T-cell (primary cell): ENCODE measurements at regions not wholly inside any gene's neighbourhood (a gene's known extent, or its start where the extent isn't known, plus 50 kb on each side); places are given as distances from the start of the nearest gene placed in this dataset.
"Not testable (repeated sequence)": the region's sequence is repeated elsewhere in the genome, so short reads cannot be mapped to it uniquely, and the experiment has no call there.

Experiments used
- ATAC-seq, 4 experiments: fragments of 200-7000 bp in 3 of 4; fragments of 150-1000 bp in 1 of 4; cut with Tn5 transposase; replicated peaks in 1 of 4; 1 replicate in 3 of 4; 2 replicates in 1 of 4; pipeline ENCODE4 v1.10.0; 2021; ENCODE audit warnings: moderate library complexity in 3 of 4, mild to moderate bottlenecking in 2 of 4, moderate number of reproducible peaks in 1 of 4
- CTCF ChIA-PET, 2 donors: fragments of 300-600 bp; sonication (Branson Sonifier 250); formaldehyde crosslinking; loops; one replicate each; lab custom pipeline; 2022; ENCODE audit warnings: antibody characterized with exemption in 2 of 2; lab: Charles Lee
- POLR2A ChIA-PET, 2 donors: fragments of 300-600 bp; sonication (Branson Sonifier 250); formaldehyde crosslinking; loops; one replicate each; lab custom pipeline; 2022; ENCODE audit warnings: antibody characterized with exemption in 2 of 2; lab: Charles Lee
- DNase-seq, 35 experiments: peaks; one replicate each; pipeline versions ENCODE4 v3.0.0 to v3.0.0-alpha.2; 2013 to 2023
- H3K27ac ChIP-seq: one replicate; pipeline ENCODE4 v1.5.1; 2013; ENCODE audit warnings: low read length
- H3K27me3 ChIP-seq, 2 experiments: replicated peaks in 1 of 2; 1 replicate in 1 of 2; 2 replicates in 1 of 2; pipeline versions ENCODE4 v1.6.1 to v1.7.0; 2013; ENCODE audit warnings: low read length in 1 of 2, mixed read lengths in 1 of 2; ENCODE audit not compliant: control insufficient read depth in 2 of 2, insufficient read depth in 2 of 2; ENCODE audit errors: extremely low read depth in 1 of 2
- H3K36me3 ChIP-seq, 2 donors: 1 replicate in 1 of 2; 2 replicates in 1 of 2; pipeline versions ENCODE4 v1.6.1 to v1.7.0; 2013; ENCODE audit warnings: low read length in 1 of 2; ENCODE audit not compliant: control insufficient read depth in 2 of 2, insufficient read depth in 1 of 2; ENCODE audit errors: extremely low read depth in 1 of 2
- H3K4me1 ChIP-seq, 2 experiments: 1 replicate in 1 of 2; 2 replicates in 1 of 2; pipeline versions ENCODE4 v1.6.1 to v1.7.0; 2013; ENCODE audit warnings: low read length in 2 of 2, mixed read lengths in 1 of 2; ENCODE audit not compliant: insufficient read depth in 2 of 2, control insufficient read depth in 1 of 2; ENCODE audit errors: extremely low read depth in 1 of 2
- H3K4me3 ChIP-seq, 2 donors: 1 replicate in 1 of 2; 2 replicates in 1 of 2; pipeline versions ENCODE4 v1.5.1 to v1.7.0; 2013; ENCODE audit warnings: mild to moderate bottlenecking in 2 of 2, low read length in 1 of 2, moderate library complexity in 1 of 2; ENCODE audit not compliant: control insufficient read depth in 1 of 2; ENCODE audit errors: extremely low read depth in 1 of 2
- H3K9me3 ChIP-seq: 2 replicates; pipeline ENCODE4 v1.7.0; 2013
- H3K27ac Mint-ChIP-seq, 2 donors: one replicate each; pipeline ENCODE4 v1.8.0; 2020 to 2021; ENCODE audit warnings: mild to moderate bottlenecking in 2 of 2, mixed read lengths in 2 of 2
- H3K27me3 Mint-ChIP-seq, 2 donors: one replicate each; pipeline ENCODE4 v1.8.0; 2021 to 2022; ENCODE audit warnings: mixed read lengths in 2 of 2
- H3K36me3 Mint-ChIP-seq: one replicate; pipeline ENCODE4 v1.8.0; 2021; ENCODE audit warnings: mixed read lengths
- H3K4me1 Mint-ChIP-seq, 3 donors: one replicate each; pipeline ENCODE4 v1.8.0; 2020 to 2022; ENCODE audit warnings: mixed read lengths in 3 of 3, mild to moderate bottlenecking in 1 of 3
- H3K4me3 Mint-ChIP-seq, 3 donors: one replicate each; pipeline ENCODE4 v1.8.0; 2020 to 2022; ENCODE audit warnings: mild to moderate bottlenecking in 3 of 3, mixed read lengths in 3 of 3, moderate library complexity in 3 of 3
- H3K9me3 Mint-ChIP-seq, 3 donors: one replicate each; pipeline ENCODE4 v1.8.0; 2020 to 2022; ENCODE audit warnings: mixed read lengths in 3 of 3
- WGBS: methylation state at CpG from one replicate; pipeline ENCODE4 v1.1.5; 2013; ENCODE audit warnings: missing lambda C conversion rate; ENCODE audit not compliant: insufficient coverage; 5-methylcytosine and 5-hydroxymethylcytosine counted together

DNA sequence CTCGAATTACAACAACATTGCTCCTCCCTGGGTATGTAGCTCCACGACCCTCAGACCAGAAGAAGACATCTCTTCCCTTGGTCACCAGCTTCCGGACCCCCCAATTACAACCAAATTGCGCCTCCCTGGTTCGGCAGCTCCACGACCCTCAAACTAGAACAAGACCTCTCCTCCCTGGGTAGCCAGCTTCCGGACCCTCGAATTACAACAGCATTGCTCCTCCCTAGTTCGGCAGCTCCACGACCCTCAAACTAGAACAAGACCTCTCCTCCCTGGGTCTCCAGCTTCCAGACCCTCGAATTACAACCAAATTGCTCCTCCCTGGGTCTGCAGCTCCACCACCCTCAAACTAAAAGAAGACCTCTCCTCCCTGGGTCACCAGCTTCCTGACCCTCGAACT is 322.7 kb downstream of the PREX1 start:
- CTCF ChIA-PET, H3K4me1 Mint-ChIP-seq, H3K9me3 ChIP-seq, DNase-seq, H3K27ac ChIP-seq, H3K9me3 Mint-ChIP-seq, H3K4me3 Mint-ChIP-seq, H3K4me1 ChIP-seq, H3K4me3 ChIP-seq, H3K36me3 Mint-ChIP-seq, POLR2A ChIA-PET, H3K27me3 ChIP-seq, ATAC-seq, H3K27ac Mint-ChIP-seq, H3K36me3 ChIP-seq: not testable (repeated sequence)
- WGBS, result 60% methylated on average over 1 of the region's 12 CpGs
- peaks cover 7 to 11% of the 10 kb centered on the region in 2 donors for H3K27me3 Mint-ChIP-seq

DNA sequence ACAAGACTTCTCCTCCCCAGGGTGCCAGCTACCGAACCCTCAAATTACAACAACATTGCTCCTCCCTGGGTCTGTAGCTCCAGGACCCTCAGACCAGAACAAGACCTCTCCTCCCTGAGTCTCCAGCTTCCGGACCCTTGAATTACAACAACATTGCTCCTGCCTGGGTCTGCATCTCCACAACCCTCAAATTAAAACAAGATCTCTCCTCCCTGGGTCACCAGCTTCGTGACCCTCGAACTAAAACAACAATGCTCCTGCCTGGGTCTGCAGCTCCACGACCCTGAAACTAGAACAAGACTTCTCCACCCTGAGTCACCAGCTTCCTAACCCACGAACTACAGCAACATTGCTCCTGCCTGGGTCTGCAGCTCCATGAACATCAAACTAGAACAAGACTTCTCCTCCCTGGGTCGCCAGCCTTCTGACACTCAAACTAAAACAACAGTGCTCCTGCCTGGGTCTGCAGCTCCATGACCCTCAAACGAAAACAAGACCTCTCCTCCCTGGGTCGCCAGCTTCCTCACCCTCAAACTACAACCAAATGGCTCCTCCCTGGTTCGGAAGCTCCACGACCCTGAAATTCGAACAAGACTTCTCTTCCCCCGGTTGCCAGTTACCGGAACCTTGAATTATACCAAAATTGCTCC is 324.5 kb downstream of the PREX1 start:
- Mint-ChIP-seq H3K27me3 (peaks cover 8 to 11% of the 10 kb centered on the region in 2 donors), H3K36me3 (no peaks in the 10 kb centered on the region), H3K4me3 (no peak overlapping the region), H3K4me1 (no peaks in the 10 kb centered on the region), H3K27ac (no peak overlapping the region), H3K9me3 (no peaks in the 10 kb centered on the region)
- ATAC-seq, result no peak
- no peak for DNase-seq
- WGBS, result 54% methylated on average over 14 of the region's 14 CpGs
- Histone ChIP-seq H3K27ac (no peak overlapping the region), H3K4me1 (no peaks in the 10 kb centered on the region), H3K9me3 (no peaks in the 10 kb centered on the region), H3K36me3 (no peaks in the 10 kb centered on the region), H3K27me3 (peaks cover 0 to 2% of the 10 kb centered on the region in 2 experiments), H3K4me3 (no peak overlapping the region)
- ChIA-PET CTCF (no interaction called here), POLR2A (no interaction called here)

DNA sequence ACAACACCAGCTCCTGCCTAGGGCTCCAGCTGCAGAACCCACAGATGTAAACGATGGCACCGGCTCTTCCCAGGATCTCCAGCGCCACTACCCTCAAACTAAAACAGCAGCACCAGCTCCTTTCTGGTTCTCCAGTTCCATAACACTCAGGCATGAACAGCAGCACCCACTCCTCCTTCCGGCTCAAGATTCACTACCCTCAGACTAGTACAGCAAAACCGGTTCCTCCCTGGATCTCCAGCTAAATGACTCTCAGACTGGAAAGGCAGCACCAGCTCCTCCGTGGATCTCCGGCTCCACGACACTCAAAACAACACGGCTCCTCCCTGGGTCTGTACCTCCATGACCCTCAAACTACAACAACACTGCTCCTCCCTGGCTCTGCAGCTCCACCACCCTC is 325.0 kb downstream of the PREX1 start:
- Histone ChIP-seq H3K4me3 (no peak overlapping the region), H3K27ac (no peak overlapping the region), H3K36me3 (no peaks in the 10 kb centered on the region), H3K27me3 (peaks cover 0 to 2% of the 10 kb centered on the region in 2 experiments), H3K9me3 (no peaks in the 10 kb centered on the region), H3K4me1 (no peaks in the 10 kb centered on the region)
- ChIA-PET CTCF (no interaction called here), POLR2A (no interaction called here)
- peaks cover 12% of the 10 kb centered on the region in 2 donors for H3K27me3 Mint-ChIP-seq
- no peaks in the 10 kb centered on the region for H3K4me1 Mint-ChIP-seq
- H3K27ac Mint-ChIP-seq, result no peak overlapping the region
- H3K4me3 Mint-ChIP-seq, result no peak overlapping the region
- no peaks in the 10 kb centered on the region for H3K9me3 Mint-ChIP-seq
- ATAC-seq, result no peak
- 94% methylated on average over 9 of the region's 9 CpGs for WGBS
- no peaks in the 10 kb centered on the region for H3K36me3 Mint-ChIP-seq
- no peak for DNase-seq

DNA sequence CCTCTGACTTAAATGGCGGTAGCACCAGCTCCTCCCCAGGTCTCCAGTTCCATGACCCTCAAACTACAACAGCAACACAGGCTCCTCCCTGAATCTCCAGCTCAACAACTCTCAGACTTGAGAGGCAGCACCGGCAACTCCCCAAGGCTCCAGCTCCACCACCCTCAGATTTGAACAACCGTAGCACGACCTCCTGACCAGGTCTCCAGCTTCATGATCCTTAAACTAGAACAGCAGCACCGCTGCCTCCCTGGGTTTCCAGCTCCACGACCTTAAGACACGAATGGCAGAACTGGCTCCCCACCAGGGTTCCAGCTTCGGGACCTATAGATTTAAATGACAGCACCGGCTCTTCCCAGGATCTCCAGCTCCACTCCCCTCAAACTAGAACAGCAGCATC is 325.8 kb downstream of the PREX1 start:
- no peaks in the 10 kb centered on the region for H3K36me3 Mint-ChIP-seq
- Histone ChIP-seq H3K27ac (no peak overlapping the region), H3K4me3 (no peak overlapping the region), H3K27me3 (peaks cover 0 to 2% of the 10 kb centered on the region in 2 experiments), H3K36me3 (no peaks in the 10 kb centered on the region), H3K9me3 (no peaks in the 10 kb centered on the region), H3K4me1 (no peaks in the 10 kb centered on the region)
- ChIA-PET POLR2A (no interaction called here), CTCF (no interaction called here)
- DNase-seq (no peak), ATAC-seq (no peak)
- no peaks in the 10 kb centered on the region for H3K9me3 Mint-ChIP-seq
- no peaks in the 10 kb centered on the region for H3K4me1 Mint-ChIP-seq
- H3K27ac Mint-ChIP-seq, result no peak overlapping the region
- peaks cover 11 to 12% of the 10 kb centered on the region in 2 donors for H3K27me3 Mint-ChIP-seq
- 80% methylated on average over 9 of the region's 9 CpGs for WGBS
- no peak overlapping the region for H3K4me3 Mint-ChIP-seq

DNA sequence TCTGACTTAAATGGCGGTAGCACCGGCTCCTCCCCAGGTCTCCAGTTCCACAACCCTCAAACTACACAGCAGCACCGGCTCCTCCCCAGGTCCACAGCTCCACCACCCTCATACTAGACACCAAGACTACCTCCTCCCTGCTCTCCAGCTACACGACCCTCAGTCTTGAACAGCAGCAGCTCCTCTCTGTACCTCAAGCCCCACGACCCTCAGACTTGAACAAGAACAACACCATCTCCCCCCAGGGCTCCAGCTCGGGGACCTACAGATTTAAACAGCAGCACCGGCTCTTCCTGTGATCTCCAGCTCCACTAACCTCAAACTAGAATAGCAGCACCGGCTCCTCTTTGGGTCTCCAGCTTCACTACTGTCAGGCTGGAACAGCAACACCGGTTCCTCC is 326.9 kb downstream of the PREX1 start:
- H3K4me3 ChIP-seq, H3K9me3 ChIP-seq, H3K27ac ChIP-seq, H3K4me3 Mint-ChIP-seq, H3K36me3 ChIP-seq, H3K36me3 Mint-ChIP-seq, H3K4me1 ChIP-seq, H3K27ac Mint-ChIP-seq, H3K4me1 Mint-ChIP-seq, H3K27me3 ChIP-seq, H3K9me3 Mint-ChIP-seq, DNase-seq, POLR2A ChIA-PET, ATAC-seq: not testable (repeated sequence)
- H3K27me3 Mint-ChIP-seq, result peaks cover 9 to 11% of the 10 kb centered on the region in 2 donors
- CTCF ChIA-PET, result interaction anchor here in 1 of 2 donors (0.5 kb wide), 1 partner anchor 18 kb away, joined by 4 read pairs; no protein-coding TSS in a partner anchor
- 62% methylated on average over 7 of the region's 9 CpGs for WGBS

DNA sequence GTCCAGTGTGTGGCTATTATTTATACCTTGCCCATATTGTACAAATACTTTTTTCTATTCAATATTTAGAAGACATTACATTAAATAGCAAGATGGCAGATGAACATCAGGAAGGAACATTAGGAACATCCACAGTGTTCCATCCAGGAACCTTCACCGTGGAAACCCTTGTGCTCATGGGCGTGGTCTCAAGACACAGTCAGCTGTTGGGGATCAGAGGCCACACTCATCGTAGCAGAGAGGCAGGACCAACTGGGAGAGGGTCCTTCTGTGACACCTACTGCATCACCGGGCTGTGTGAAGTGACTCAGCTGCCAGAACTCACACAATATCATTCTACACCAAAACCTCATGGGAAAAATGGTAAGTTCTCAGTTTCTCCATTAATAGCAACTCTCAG is 328.9 kb downstream of the PREX1 start:
- H3K36me3 ChIP-seq, H3K4me3 Mint-ChIP-seq, H3K27me3 ChIP-seq, H3K36me3 Mint-ChIP-seq, CTCF ChIA-PET, H3K4me3 ChIP-seq, POLR2A ChIA-PET, H3K4me1 ChIP-seq, H3K9me3 Mint-ChIP-seq, H3K27ac Mint-ChIP-seq, ATAC-seq, H3K9me3 ChIP-seq, H3K27ac ChIP-seq, DNase-seq, H3K4me1 Mint-ChIP-seq: not testable (repeated sequence)
- WGBS, result 62% methylated on average over 2 of the region's 4 CpGs
- peaks cover 8 to 11% of the 10 kb centered on the region in 2 donors for H3K27me3 Mint-ChIP-seq

DNA sequence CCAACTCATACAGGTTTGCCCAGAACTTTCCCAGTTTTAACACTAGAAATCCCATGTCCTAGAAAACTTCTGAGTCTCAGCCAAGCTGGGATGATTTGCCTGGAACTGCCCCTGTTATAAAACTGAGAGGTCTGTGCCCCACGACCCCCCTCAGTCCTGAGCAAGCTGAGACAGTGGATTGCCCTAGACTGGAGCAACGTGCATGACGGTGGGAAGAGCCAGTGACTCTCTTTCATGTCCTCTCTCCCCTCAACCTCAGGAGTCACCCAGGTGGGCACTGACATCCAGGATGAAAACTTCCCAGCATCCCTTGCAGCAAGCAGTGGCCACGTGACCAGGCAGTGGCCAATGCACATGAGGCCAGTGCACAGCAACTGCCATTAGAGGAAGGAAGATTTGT is 329.7 kb downstream of the PREX1 start:
- H3K36me3 ChIP-seq, H3K27ac ChIP-seq, H3K4me3 Mint-ChIP-seq, H3K27me3 ChIP-seq, DNase-seq, H3K36me3 Mint-ChIP-seq, H3K4me1 Mint-ChIP-seq, H3K9me3 Mint-ChIP-seq, ATAC-seq, CTCF ChIA-PET, POLR2A ChIA-PET, H3K9me3 ChIP-seq, H3K4me3 ChIP-seq, H3K4me1 ChIP-seq: not testable (repeated sequence)
- Mint-ChIP-seq H3K27me3 (peaks cover 5 to 11% of the 10 kb centered on the region in 2 donors), H3K27ac (peak overlapping the region in 1 of 2 donors; percentile 9)
- WGBS, result 14% methylated on average over 1 of the region's 4 CpGs
